Heart right ventricle (tissue), 16 donors: ENCODE measurements at regions not wholly inside any gene's neighbourhood (a gene's known extent, or its start where the extent isn't known, plus 50 kb on each side); places are given as distances from the start of the nearest gene placed in this dataset.

Experiments
- ATAC-seq, 8 donors: fragments of 200-7000 bp; cut with Tn5 transposase; one replicate each; pipeline ENCODE4 v1.9.1; 2020; ENCODE audit warnings: mild to moderate bottlenecking in 8 of 8, moderate library complexity in 8 of 8, moderate number of reproducible peaks in 1 of 8
- DNase-seq, 2 donors: peaks; one replicate each; pipeline ENCODE4 v3.0.0-alpha.2; 2020
- H3K27ac ChIP-seq, 10 donors: fragments of 200-600 bp; sonication (generic) in 2 of 10; one replicate each; pipeline versions ENCODE4 v1.5.0 to v1.8.0; 2020 to 2022; ENCODE audit warnings: mild to moderate bottlenecking in 3 of 10
- H3K27me3 ChIP-seq, 7 donors: fragments of 200-600 bp; one replicate each; pipeline ENCODE4 v1.8.0; 2021 to 2022; ENCODE audit warnings: mild to moderate bottlenecking in 2 of 7
- H3K36me3 ChIP-seq, 9 donors: fragments of 200-600 bp; sonication (generic) in 1 of 9; one replicate each; pipeline versions ENCODE4 v1.5.0 to v1.8.0; 2020 to 2022; ENCODE audit warnings: mild to moderate bottlenecking in 2 of 9
- H3K4me1 ChIP-seq, 9 donors: fragments of 200-600 bp; sonication (generic) in 1 of 9; one replicate each; pipeline versions ENCODE4 v1.5.0 to v1.8.0; 2020 to 2022; ENCODE audit warnings: mild to moderate bottlenecking in 4 of 9
- H3K4me3 ChIP-seq, 10 donors: fragments of 200-600 bp; sonication (generic) in 2 of 10; one replicate each; pipeline versions ENCODE4 v1.5.0 to v1.8.0; 2020 to 2022; ENCODE audit warnings: mild to moderate bottlenecking in 7 of 10, moderate library complexity in 2 of 10
- H3K9me3 ChIP-seq, 11 donors: fragments of 200-600 bp in 10 of 11; sonication (generic) in 2 of 11; one replicate each; pipeline versions ENCODE4 v1.5.0 to v1.8.0; 2013 to 2022; ENCODE audit warnings: mild to moderate bottlenecking in 2 of 11, control low read depth in 1 of 11, moderate library complexity in 1 of 11
- WGBS, 2 donors: extraction: QIAGEN DNeasy Blood & Tissue Kit; methylation state at CpG; one replicate each; pipeline ENCODE4 v1.1.7; 2013; ENCODE audit warnings: inconsistent platforms in 1 of 2; 5-methylcytosine and 5-hydroxymethylcytosine counted together
- intact Hi-C, 10 donors: fragments of 100-400 bp; cut with DNase I; formaldehyde crosslinking; loops; one replicate each; pipeline versions ENCODE4 v1.11.1 to v1.14.2; 2022
- TF ChIP-seq, protein P1 (sequence below), 9 donors: fragments of 200-600 bp; sonication (generic) in 2 of 9; IDR thresholded peaks; one replicate each; pipeline versions ENCODE4 v1.5.0 to v1.8.0; 2021 to 2022; ENCODE audit warnings: antibody characterized with exemption in 9 of 9, mild to moderate bottlenecking in 5 of 9, moderate library complexity in 1 of 9
- donor health status: Arrhythmogenic right ventricular cardiomyopathy.
- donor health status: ischemic (EF 13 %, LVEDD 7.1; RV severe dilation, severe dysfunction).
- donor health status: healthy with polysubstance abuse.
- donor health status: DM: no; HTN: yes; CAD: no.
- donor health status: DM: no; HTN: no; CAD: no.
- donor health status: ischemic (EF 25% LVEDD 6.9; RV normal size, moderate dysfunction).
- donor health status: ischemic (EF 25% LVEDD 5.7; RV mildly dilated, moderate dysfunction).
- donor health status: healthy.
- donor health status: DM: yes; HTN: yes; CAD: no.
- donor health status: Ischemic cardiomyopathy.
- donor health status: ischemic (EF 35%, LVEDD 5.7; RV mildly dilated, moderate dysfunction).
- donor health status: nonischemic (EF 11% LVEDD 7.7; RV severe dilation, severe dysfunction).
- donor health status: DM: yes; HTN: yes; CAD: no.
- donor health status: PGD.
- donor health status: ischemic (EF 29% LVEDD 5.4; RV normal size, mild dysfunction).
- donor health status: nonischemic (EF 23%, LVEDD 6.1; RV moderate dilation, normal function).

DNA sequence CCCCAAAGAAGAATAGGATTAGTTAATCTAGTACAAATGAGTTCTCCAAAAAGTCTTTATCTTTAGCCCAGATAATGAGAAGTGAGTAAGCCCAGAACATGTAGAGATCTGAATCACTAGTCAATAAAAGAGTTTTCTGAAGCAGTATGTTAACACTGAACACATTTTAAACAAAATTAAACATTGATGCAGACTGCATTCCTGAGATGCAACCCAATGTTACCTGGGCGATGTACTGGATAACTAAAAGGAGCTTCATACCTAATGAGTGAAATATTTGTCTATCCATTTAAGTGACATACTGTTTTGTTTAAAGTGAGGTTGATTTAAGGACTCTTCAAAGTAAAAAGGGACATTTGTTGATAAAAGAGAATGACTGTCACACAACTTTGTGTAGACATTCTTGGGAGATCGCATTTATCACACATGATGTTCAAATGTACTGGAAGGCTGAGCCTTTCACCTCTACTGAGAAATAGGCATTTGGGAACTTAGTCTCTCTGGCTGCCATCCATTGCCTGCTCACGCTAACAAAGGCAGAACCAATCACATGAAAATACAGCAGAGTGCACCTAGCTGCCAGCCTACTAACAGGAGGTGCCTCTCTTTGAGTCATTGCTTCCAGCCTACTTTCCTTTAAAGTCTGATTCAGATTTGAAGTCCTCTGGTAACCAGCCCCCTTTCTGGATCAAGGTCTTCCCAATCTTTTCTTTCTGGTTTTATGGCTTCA is 287.7 kb downstream of the BTG1 start:
- H3K4me1 ChIP-seq = peaks cover 0 to 7% (median 0%) of the 10 kb centered on the region in 9 donors
- H3K36me3 ChIP-seq = no peaks in the 10 kb centered on the region
- no peaks in the 10 kb centered on the region for H3K27me3 ChIP-seq
- intact Hi-C loops = no loop called here
- no peak overlapping the region for H3K4me3 ChIP-seq
- WGBS, 2 donors = 97% methylated on average over 3 of the region's 3 CpGs
- no peak overlapping the region for H3K27ac ChIP-seq
- ATAC-seq = no peak
- TF ChIP-seq, protein P1, sequence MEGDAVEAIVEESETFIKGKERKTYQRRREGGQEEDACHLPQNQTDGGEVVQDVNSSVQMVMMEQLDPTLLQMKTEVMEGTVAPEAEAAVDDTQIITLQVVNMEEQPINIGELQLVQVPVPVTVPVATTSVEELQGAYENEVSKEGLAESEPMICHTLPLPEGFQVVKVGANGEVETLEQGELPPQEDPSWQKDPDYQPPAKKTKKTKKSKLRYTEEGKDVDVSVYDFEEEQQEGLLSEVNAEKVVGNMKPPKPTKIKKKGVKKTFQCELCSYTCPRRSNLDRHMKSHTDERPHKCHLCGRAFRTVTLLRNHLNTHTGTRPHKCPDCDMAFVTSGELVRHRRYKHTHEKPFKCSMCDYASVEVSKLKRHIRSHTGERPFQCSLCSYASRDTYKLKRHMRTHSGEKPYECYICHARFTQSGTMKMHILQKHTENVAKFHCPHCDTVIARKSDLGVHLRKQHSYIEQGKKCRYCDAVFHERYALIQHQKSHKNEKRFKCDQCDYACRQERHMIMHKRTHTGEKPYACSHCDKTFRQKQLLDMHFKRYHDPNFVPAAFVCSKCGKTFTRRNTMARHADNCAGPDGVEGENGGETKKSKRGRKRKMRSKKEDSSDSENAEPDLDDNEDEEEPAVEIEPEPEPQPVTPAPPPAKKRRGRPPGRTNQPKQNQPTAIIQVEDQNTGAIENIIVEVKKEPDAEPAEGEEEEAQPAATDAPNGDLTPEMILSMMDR (IDR thresholded peaks at IDR 0.05) = no peak
- DNase-seq = no peak
- no peaks in the 10 kb centered on the region for H3K9me3 ChIP-seq

DNA sequence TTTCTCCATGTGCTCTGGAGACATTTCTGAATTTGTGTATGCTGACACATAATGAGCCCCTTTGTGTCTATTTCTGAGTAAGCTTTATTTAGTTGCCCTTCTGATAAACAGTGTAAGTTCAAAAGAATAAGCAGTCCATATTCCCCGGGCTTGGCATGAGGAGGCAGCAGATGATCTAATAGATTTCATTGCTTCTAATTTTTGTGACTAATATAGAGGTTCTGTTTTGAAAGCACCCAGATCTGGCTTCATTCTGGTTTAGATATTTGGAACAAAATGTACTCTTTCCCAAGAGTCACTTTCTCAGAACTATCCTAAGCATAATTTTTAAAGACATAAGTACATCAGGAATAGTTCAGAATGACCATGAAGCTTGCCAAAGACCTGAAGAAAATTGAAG is 290.9 kb downstream of the BTG1 start:
- WGBS, 2 donors = 0 to 27% methylated on average over 1 of the region's 1 CpG
- TF ChIP-seq, protein P1 (IDR thresholded peaks at IDR 0.05) = peak in 1 of 9 donors; percentile 9
- intact Hi-C loops = no loop called here
- H3K4me3 ChIP-seq = no peak overlapping the region
- H3K27me3 ChIP-seq = no peaks in the 10 kb centered on the region
- H3K4me1 ChIP-seq = peaks cover 0 to 7% (median 0%) of the 10 kb centered on the region in 9 donors
- H3K9me3 ChIP-seq = no peaks in the 10 kb centered on the region
- DNase-seq (no peak), ATAC-seq (peak in 2 of 8 donors; percentile 63 to 66)
- peak overlapping the region in 3 of 10 donors; percentile 24 to 38 (median 30) for H3K27ac ChIP-seq
- H3K36me3 ChIP-seq = no peaks in the 10 kb centered on the region

DNA sequence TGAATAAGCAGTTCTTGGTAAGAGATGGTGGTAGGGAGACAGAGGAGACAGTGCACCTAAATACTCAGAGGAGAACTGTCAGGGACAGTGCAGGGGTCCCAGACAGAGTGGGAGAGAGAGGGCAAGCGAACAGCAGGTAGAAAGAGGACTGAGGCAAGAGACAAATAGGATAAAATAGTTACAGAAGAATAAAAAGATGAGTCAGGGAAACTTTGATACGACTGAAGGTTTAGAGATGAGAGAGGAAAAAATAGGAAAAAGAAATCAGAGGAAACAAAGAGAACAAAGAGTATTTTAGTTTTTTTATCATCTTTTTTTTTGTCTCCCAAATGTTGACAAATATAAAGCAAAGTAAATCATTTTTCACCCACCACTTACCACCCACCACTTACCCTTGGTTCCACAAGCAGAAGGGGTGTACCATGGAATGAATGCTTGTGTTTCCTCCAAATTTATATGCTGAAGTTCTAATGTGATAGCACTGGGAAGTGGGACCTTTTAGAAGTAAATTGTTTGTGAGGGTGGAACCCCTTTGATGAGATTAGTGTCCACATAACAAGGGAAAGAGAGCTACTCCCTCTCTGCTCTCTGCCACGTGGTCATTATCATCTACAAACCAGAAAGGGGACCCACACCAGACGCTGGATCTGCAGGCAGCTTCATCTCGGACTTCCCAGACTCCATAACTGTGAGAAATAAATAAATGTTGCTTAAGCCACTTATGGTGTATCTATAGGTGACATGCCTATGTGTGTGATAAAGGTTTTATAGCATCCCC is 292.1 kb downstream of the BTG1 start:
- Histone ChIP-seq H3K4me3 (no peak overlapping the region), H3K36me3 (no peaks in the 10 kb centered on the region), H3K4me1 (peaks cover 0 to 7% (median 0%) of the 10 kb centered on the region in 9 donors), H3K27ac (no peak overlapping the region), H3K9me3 (no peaks in the 10 kb centered on the region), H3K27me3 (no peaks in the 10 kb centered on the region)
- 85 to 88% methylated on average over 5 of the region's 5 CpGs for WGBS, 2 donors
- TF ChIP-seq, protein P1 (IDR thresholded peaks at IDR 0.05) = no peak
- ATAC-seq (no peak), DNase-seq (no peak)
- intact Hi-C loops = no loop called here

DNA sequence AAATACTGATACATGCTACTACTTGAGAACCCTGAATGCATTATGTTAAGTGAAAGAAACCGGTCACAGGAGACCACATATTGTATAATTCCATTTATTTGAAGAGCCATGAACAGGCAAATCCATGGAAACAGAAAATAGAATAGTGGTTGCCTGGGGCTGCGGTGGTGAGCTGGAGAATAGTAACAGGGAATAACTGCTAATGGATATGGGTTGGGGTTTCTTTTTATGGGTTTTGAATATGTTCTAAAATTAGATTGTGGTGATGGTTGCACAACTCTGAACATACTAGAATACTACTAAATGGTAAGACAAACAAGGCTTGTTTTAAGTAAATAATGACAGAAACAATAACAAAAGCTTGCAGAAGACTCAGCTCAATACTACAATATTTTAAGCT is 293.0 kb downstream of the BTG1 start:
- ATAC-seq (no peak), DNase-seq (no peak)
- Histone ChIP-seq H3K27me3 (no peaks in the 10 kb centered on the region), H3K9me3 (no peaks in the 10 kb centered on the region), H3K4me3 (no peak overlapping the region), H3K4me1 (peaks cover 0 to 7% (median 0%) of the 10 kb centered on the region in 9 donors), H3K36me3 (no peaks in the 10 kb centered on the region), H3K27ac (no peak overlapping the region)
- TF ChIP-seq, protein P1 (IDR thresholded peaks at IDR 0.05) = no peak
- 84 to 87% methylated on average over 2 of the region's 2 CpGs for WGBS, 2 donors
- intact Hi-C loops = no loop called here
